Gastroesophageal sphincter (tissue), 3 donors: ENCODE measurements at regions not wholly inside any gene's neighbourhood (a gene's known extent, or its start where the extent isn't known, plus 50 kb on each side); places are given as distances from the start of the nearest gene placed in this dataset.

Experiments
- CTCF ChIP-seq, 4 experiments: fragments of 200-600 bp in 2 of 4; fragments of 450-650 bp in 2 of 4; sonication (generic) in 1 of 4; IDR thresholded peaks; one replicate each; pipeline ENCODE4 v1.5.1; 2017 to 2019; ENCODE audit warnings: antibody characterized with exemption in 4 of 4, mild to moderate bottlenecking in 2 of 4, moderate library complexity in 2 of 4
- POLR2AphosphoS5 ChIP-seq: sonication (generic); formaldehyde crosslinking; IDR thresholded peaks from one replicate; pipeline ENCODE4 v1.6.1; 2017; ENCODE audit warnings: antibody characterized with exemption

GRCh38 chr1:91592716-91593477 is 92.2 kb downstream of the CDC7 start:
- TF ChIP-seq CTCF (IDR thresholded peaks at IDR 0.05) (no peak), POLR2AphosphoS5 (no peak)
